ENCODE measurements at regions not wholly inside any gene's neighbourhood (a gene's known extent, or its start where the extent isn't known, plus 50 kb on each side); places are given as distances from the start of the nearest gene placed in this dataset.
"Not testable (repeated sequence)": the region's sequence is repeated elsewhere in the genome, so short reads cannot be mapped to it uniquely, and the experiment has no call there.

DNA sequence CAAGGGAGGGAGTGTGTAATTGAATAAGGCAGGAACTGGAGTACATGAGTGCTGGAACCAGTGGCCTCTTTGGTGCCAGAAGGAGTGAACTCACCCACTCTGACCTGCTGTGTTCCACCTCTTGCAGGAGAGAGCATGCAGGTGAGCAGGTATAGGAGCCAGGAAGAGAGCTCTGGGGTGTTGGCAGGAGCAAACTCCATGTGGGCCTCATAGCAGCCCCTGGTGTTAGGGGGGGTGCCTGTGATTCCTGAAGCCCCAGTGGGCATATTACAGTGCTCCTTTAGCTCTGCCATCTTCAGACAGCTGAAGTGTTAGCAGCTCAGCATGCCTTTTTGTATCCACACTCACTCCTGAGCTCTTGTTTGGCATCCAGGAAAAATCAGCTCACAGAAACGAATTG, 549.4 kb upstream of the TPTE start:
- H3K4me3 ChIP-seq (ENCODE audit: low read length); H3K27me3 ChIP-seq (ENCODE audit: control insufficient read depth in 2 of 2, insufficient read depth in 2 of 2, low read length in 2 of 2); H3K27ac ChIP-seq (ENCODE audit: low read depth, low read length); H3K4me1 Mint-ChIP-seq; H3K36me3 ChIP-seq (ENCODE audit: control insufficient read depth in 2 of 3, insufficient read depth in 3 of 3, low read length in 3 of 3); POLR2A ChIA-PET; H3K27ac Mint-ChIP-seq; DNase-seq; H3K27me3 Mint-ChIP-seq; H3K4me1 ChIP-seq (ENCODE audit: control insufficient read depth in 2 of 2, insufficient read depth in 2 of 2, low read length in 2 of 2); intact Hi-C loops (cut with micrococcal nuclease); H3K36me3 Mint-ChIP-seq; ATAC-seq; CTCF ChIA-PET; H3K4me3 Mint-ChIP-seq: not testable (repeated sequence)
- H3K9me3 Mint-ChIP-seq, result peaks cover 4 to 33% (median 16%) of the 10 kb centered on the region in 11 donors
- peaks cover 0 to 11% (median 0%) of the 10 kb centered on the region in 3 experiments for H3K9me3 ChIP-seq (ENCODE audit: control insufficient read depth in 2 of 3, low read length in 3 of 3)

DNA sequence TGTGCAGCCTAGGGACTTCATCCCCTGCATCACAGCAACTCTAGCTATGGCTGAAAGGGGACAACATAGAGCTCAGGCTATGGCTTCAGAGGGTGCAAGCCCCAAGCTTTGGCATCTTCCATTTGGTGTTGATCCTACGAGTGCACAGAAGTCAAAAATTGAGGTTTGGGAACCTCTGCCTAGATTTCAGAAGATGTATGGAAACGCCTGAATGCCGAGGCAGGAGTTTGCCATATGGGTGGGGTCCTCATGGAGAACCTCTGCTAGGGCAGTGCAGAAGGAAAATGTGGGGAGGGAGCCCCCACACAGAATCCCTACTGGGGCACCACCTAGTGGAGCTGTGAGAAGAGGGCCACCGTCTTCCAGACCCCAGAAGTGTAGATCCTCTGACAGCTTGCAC, 543.0 kb upstream of the TPTE start:
- H3K4me3 Mint-ChIP-seq; H3K27ac Mint-ChIP-seq; H3K36me3 ChIP-seq (ENCODE audit: control insufficient read depth in 2 of 3, insufficient read depth in 3 of 3, low read length in 3 of 3); H3K4me1 ChIP-seq (ENCODE audit: control insufficient read depth in 2 of 2, insufficient read depth in 2 of 2, low read length in 2 of 2); H3K27ac ChIP-seq (ENCODE audit: low read depth, low read length); H3K27me3 Mint-ChIP-seq; H3K36me3 Mint-ChIP-seq; H3K4me3 ChIP-seq (ENCODE audit: low read length); POLR2A ChIA-PET; H3K9me3 ChIP-seq (ENCODE audit: control insufficient read depth in 2 of 3, low read length in 3 of 3); H3K27me3 ChIP-seq (ENCODE audit: control insufficient read depth in 2 of 2, insufficient read depth in 2 of 2, low read length in 2 of 2); CTCF ChIA-PET; DNase-seq; intact Hi-C loops (cut with micrococcal nuclease); H3K4me1 Mint-ChIP-seq; ATAC-seq: not testable (repeated sequence)
- peaks cover 6 to 49% (median 23%) of the 10 kb centered on the region in 11 donors for H3K9me3 Mint-ChIP-seq

DNA sequence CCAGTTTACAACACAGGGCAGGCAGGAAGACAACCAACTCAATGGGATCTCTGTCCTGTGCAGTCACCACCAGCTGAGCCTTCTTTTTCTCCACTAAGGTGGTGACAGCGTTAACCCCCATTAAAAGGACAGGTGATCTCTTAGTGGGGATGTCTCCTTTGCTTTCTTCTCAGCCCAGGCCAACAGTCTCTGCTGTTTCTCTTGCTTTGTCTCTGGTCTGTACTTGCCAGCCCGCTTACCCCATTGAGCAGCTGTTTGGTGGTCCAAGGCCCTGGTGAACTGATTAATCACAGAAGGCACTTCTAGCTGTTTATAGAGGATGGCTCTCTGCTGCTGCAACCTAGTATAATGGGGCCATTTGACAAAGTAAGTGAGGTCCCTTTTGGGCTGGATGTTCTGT, 523.9 kb upstream of the TPTE start:
- CTCF ChIA-PET, result not testable (repeated sequence)

DNA sequence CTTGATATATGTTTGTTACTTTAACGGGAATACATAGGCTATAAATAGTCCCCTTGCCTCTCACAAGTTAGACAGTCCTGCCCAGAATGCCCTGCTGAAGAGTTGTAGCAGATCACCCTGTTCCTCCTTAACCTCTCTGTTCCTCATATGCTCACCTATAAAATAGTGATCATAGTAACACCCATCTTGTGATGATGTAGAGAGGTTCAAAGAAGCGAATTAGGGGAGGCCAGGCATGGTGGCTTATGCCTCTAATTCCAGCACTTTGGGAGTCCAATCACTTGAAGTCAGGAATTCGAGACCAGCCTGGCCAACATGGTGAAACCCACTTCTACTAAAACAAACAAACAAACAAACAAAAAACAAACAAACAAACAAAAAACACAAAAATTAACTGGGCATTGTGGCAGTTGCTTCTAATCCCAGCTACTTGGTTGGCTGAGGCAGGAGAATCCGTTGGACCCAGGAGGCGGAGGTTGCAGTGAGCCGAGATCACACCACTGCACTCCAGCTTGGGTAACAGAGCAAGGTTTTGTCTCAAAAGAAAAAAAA, 518.5 kb upstream of the TPTE start:
- DNase-seq; POLR2A ChIA-PET; ATAC-seq; CTCF ChIA-PET; H3K27ac ChIP-seq (ENCODE audit: low read depth, low read length); H3K36me3 Mint-ChIP-seq; H3K4me1 Mint-ChIP-seq; H3K4me1 ChIP-seq (ENCODE audit: control insufficient read depth in 2 of 2, insufficient read depth in 2 of 2, low read length in 2 of 2); intact Hi-C loops (cut with micrococcal nuclease); H3K36me3 ChIP-seq (ENCODE audit: control insufficient read depth in 2 of 3, insufficient read depth in 3 of 3, low read length in 3 of 3); H3K27me3 Mint-ChIP-seq; H3K9me3 ChIP-seq (ENCODE audit: control insufficient read depth in 2 of 3, low read length in 3 of 3); H3K27me3 ChIP-seq (ENCODE audit: control insufficient read depth in 2 of 2, insufficient read depth in 2 of 2, low read length in 2 of 2); H3K4me3 Mint-ChIP-seq; H3K27ac Mint-ChIP-seq; H3K4me3 ChIP-seq (ENCODE audit: low read length): not testable (repeated sequence)
- H3K9me3 Mint-ChIP-seq, result peaks cover 3 to 42% (median 27%) of the 10 kb centered on the region in 11 donors

More for the DNA sequence above, 523.9 kb upstream of the TPTE start:
- H3K36me3 ChIP-seq (ENCODE audit: control insufficient read depth in 2 of 3, insufficient read depth in 3 of 3, low read length in 3 of 3); ATAC-seq; H3K27me3 Mint-ChIP-seq; DNase-seq; intact Hi-C loops (cut with micrococcal nuclease); H3K27ac ChIP-seq (ENCODE audit: low read depth, low read length); H3K4me1 ChIP-seq (ENCODE audit: control insufficient read depth in 2 of 2, insufficient read depth in 2 of 2, low read length in 2 of 2); H3K9me3 ChIP-seq (ENCODE audit: control insufficient read depth in 2 of 3, low read length in 3 of 3); H3K27me3 ChIP-seq (ENCODE audit: control insufficient read depth in 2 of 2, insufficient read depth in 2 of 2, low read length in 2 of 2); H3K27ac Mint-ChIP-seq; POLR2A ChIA-PET; H3K4me1 Mint-ChIP-seq; H3K36me3 Mint-ChIP-seq; H3K4me3 Mint-ChIP-seq; H3K4me3 ChIP-seq (ENCODE audit: low read length): not testable (repeated sequence)
- H3K9me3 Mint-ChIP-seq, result peaks cover 0 to 31% (median 19%) of the 10 kb centered on the region in 11 donors

DNA sequence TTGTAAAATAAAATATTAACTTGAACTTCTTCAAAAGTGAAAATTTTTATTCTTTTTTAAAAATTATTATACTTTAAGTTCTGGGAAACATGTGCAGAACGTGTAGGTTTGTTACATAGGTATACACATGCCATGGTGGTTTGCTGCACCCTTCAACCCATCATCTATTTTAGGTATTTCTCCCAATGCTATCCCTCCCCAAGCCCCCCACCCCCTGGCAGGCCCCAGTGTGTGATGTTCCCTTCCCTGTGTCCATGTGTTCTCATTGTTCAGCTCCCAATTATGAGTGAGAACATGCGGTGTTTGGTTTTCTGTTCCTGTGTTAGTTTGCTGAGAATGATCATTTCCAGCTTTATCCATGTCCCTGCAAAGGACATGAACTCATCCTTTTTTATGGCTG, 515.6 kb upstream of the TPTE start:
- H3K27me3 Mint-ChIP-seq; H3K4me1 Mint-ChIP-seq; DNase-seq; H3K36me3 Mint-ChIP-seq; H3K27me3 ChIP-seq (ENCODE audit: control insufficient read depth in 2 of 2, insufficient read depth in 2 of 2, low read length in 2 of 2); H3K4me3 ChIP-seq (ENCODE audit: low read length); POLR2A ChIA-PET; H3K9me3 ChIP-seq (ENCODE audit: control insufficient read depth in 2 of 3, low read length in 3 of 3); H3K27ac Mint-ChIP-seq; H3K4me1 ChIP-seq (ENCODE audit: control insufficient read depth in 2 of 2, insufficient read depth in 2 of 2, low read length in 2 of 2); H3K36me3 ChIP-seq (ENCODE audit: control insufficient read depth in 2 of 3, insufficient read depth in 3 of 3, low read length in 3 of 3); CTCF ChIA-PET; H3K27ac ChIP-seq (ENCODE audit: low read depth, low read length); ATAC-seq; intact Hi-C loops (cut with micrococcal nuclease); H3K4me3 Mint-ChIP-seq: not testable (repeated sequence)
- H3K9me3 Mint-ChIP-seq, result peaks cover 3 to 40% (median 24%) of the 10 kb centered on the region in 11 donors

DNA sequence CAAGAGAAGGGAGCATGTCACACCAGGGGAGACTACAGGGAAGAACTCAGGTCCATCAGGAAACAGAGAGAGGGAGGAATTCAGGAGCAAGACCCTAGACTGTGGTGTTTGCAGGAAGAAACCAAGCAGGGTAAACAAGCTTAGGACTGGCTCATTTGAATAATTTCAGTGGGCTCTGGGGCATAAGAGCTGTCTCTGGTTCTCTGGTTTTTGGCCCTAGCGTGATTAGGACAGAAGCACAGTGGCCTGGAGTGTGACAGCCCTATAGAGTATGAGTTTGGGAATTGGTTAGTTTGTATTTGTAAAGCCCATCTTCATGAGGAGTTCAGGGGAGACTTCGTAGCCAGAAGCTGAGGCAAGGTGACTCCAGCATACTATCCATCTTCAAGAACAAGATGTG, 504.4 kb upstream of the TPTE start:
- H3K27me3 Mint-ChIP-seq; H3K4me3 ChIP-seq (ENCODE audit: low read length); ATAC-seq; H3K9me3 ChIP-seq (ENCODE audit: control insufficient read depth in 2 of 3, low read length in 3 of 3); intact Hi-C loops (cut with micrococcal nuclease); DNase-seq; CTCF ChIA-PET; H3K4me1 Mint-ChIP-seq; H3K36me3 Mint-ChIP-seq; H3K27me3 ChIP-seq (ENCODE audit: control insufficient read depth in 2 of 2, insufficient read depth in 2 of 2, low read length in 2 of 2); H3K27ac ChIP-seq (ENCODE audit: low read depth, low read length); POLR2A ChIA-PET; H3K36me3 ChIP-seq (ENCODE audit: control insufficient read depth in 2 of 3, insufficient read depth in 3 of 3, low read length in 3 of 3); H3K27ac Mint-ChIP-seq; H3K4me3 Mint-ChIP-seq; H3K4me1 ChIP-seq (ENCODE audit: control insufficient read depth in 2 of 2, insufficient read depth in 2 of 2, low read length in 2 of 2): not testable (repeated sequence)
- peaks cover 3 to 25% (median 12%) of the 10 kb centered on the region in 11 donors for H3K9me3 Mint-ChIP-seq

DNA sequence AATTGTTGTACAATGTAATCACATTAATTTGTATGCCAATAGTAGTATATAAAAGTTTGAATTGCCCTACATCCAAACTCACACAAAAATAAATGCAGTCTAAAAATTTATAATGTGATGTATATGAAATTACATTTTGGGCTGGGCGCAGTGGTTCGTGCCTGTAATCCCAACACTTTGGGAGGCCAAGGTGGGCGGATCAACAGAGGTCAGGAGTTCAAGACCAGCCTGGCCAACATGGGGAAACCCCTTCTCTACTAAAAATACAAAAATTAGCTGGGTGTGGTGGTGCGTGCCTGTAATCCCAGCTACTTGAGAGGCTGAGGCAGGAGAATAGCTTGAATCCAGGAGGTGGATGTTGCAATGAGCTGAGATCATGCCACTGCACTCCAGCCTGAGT, 503.6 kb upstream of the TPTE start:
- H3K27me3 ChIP-seq (ENCODE audit: control insufficient read depth in 2 of 2, insufficient read depth in 2 of 2, low read length in 2 of 2); H3K4me3 Mint-ChIP-seq; H3K27ac Mint-ChIP-seq; H3K27ac ChIP-seq (ENCODE audit: low read depth, low read length); H3K4me1 Mint-ChIP-seq; H3K9me3 ChIP-seq (ENCODE audit: control insufficient read depth in 2 of 3, low read length in 3 of 3); H3K27me3 Mint-ChIP-seq; ATAC-seq; POLR2A ChIA-PET; H3K4me1 ChIP-seq (ENCODE audit: control insufficient read depth in 2 of 2, insufficient read depth in 2 of 2, low read length in 2 of 2); CTCF ChIA-PET; H3K36me3 ChIP-seq (ENCODE audit: control insufficient read depth in 2 of 3, insufficient read depth in 3 of 3, low read length in 3 of 3); H3K4me3 ChIP-seq (ENCODE audit: low read length); intact Hi-C loops (cut with micrococcal nuclease); DNase-seq; H3K36me3 Mint-ChIP-seq: not testable (repeated sequence)
- peaks cover 3 to 19% (median 11%) of the 10 kb centered on the region in 11 donors for H3K9me3 Mint-ChIP-seq
